HuH-7.5 (cell line): ENCODE measurements at regions not wholly inside any gene's neighbourhood (a gene's known extent, or its start where the extent isn't known, plus 50 kb on each side); places are given as distances from the start of the nearest gene placed in this dataset.

Source experiments
- DNase-seq: peaks from one replicate; pipeline ENCODE4 v3.0.0; 2011; ENCODE audit warnings: low spot score

GRCh38 chr10:10516346-10517130, 501.1 kb upstream of the CELF2 start:
- no peak for DNase-seq

- no peak for DNase-seq
These were observed 499.8 kb upstream of the CELF2 start for GRCh38 chr10:10517866-10518265.

- no peak for DNase-seq
These were observed 498.0 kb upstream of the CELF2 start for GRCh38 chr10:10519674-10520073.

GRCh38 chr10:10520491-10521385, 496.9 kb upstream of the CELF2 start:
- DNase-seq, result no peak

- no peak for DNase-seq
These were observed 490.8 kb upstream of the CELF2 start for GRCh38 chr10:10526846-10527245.

GRCh38 chr10:10527861-10528562, 489.7 kb upstream of the CELF2 start:
- no peak for DNase-seq

- DNase-seq, result no peak
These were observed 489.1 kb upstream of the CELF2 start for GRCh38 chr10:10528563-10528910.

- no peak for DNase-seq
These were observed 487.4 kb upstream of the CELF2 start for GRCh38 chr10:10530313-10530712.

GRCh38 chr10:10532236-10532635, 485.4 kb upstream of the CELF2 start:
- no peak for DNase-seq

- no peak for DNase-seq
These were observed 484.8 kb upstream of the CELF2 start for GRCh38 chr10:10532826-10533225.

GRCh38 chr10:10533437-10533836, 484.2 kb upstream of the CELF2 start:
- no peak for DNase-seq

GRCh38 chr10:10538326-10538725, 479.3 kb upstream of the CELF2 start:
- DNase-seq, result no peak

- DNase-seq, result no peak
These were observed 477.3 kb upstream of the CELF2 start for GRCh38 chr10:10540398-10540797.

- no peak for DNase-seq
These were observed 475.2 kb upstream of the CELF2 start for GRCh38 chr10:10542477-10542876.

GRCh38 chr10:10544890-10545289, 472.8 kb upstream of the CELF2 start:
- DNase-seq, result no peak

- no peak for DNase-seq
These were observed 471.9 kb upstream of the CELF2 start for GRCh38 chr10:10545771-10546170.

GRCh38 chr10:10551596-10552301, 465.9 kb upstream of the CELF2 start:
- no peak for DNase-seq

GRCh38 chr10:10552948-10553347, 464.7 kb upstream of the CELF2 start:
- DNase-seq, result no peak

GRCh38 chr10:10564081-10564794, 453.4 kb upstream of the CELF2 start:
- no peak for DNase-seq

GRCh38 chr10:10576937-10577336, 440.7 kb upstream of the CELF2 start:
- DNase-seq, result no peak

- DNase-seq, result no peak
These were observed 438.0 kb upstream of the CELF2 start for GRCh38 chr10:10579709-10580108.
